NCI-H2171 treated with DMSO at 0.1 percent for 48 hours (cell line): ENCODE measurements at regions not wholly inside any gene's neighbourhood (a gene's known extent, or its start where the extent isn't known, plus 50 kb on each side); places are given as distances from the start of the nearest gene placed in this dataset.
"Not testable (repeated sequence)": the region's sequence is repeated elsewhere in the genome, so short reads cannot be mapped to it uniquely, and the experiment has no call there.

Experiments
- DNase-seq: peaks from one replicate; lab custom pipeline; 2025; lab: John Stamatoyannopoulos, UW

- no peak for DNase-seq
These were observed 189.2 kb upstream of the EPHA4 start for GRCh38 chr2:221761260-221761659.

- DNase-seq = no peak
These were observed 186.0 kb upstream of the EPHA4 start for GRCh38 chr2:221758076-221758475.

- DNase-seq = no peak
These were observed 181.3 kb upstream of the EPHA4 start for GRCh38 chr2:221753401-221753800.

GRCh38 chr2:221752781-221753180 lies 180.7 kb upstream of the EPHA4 start:
- DNase-seq = no peak

- no peak for DNase-seq
These were observed 178.2 kb upstream of the EPHA4 start for GRCh38 chr2:221750316-221750715.

GRCh38 chr2:221747289-221747972 lies 175.3 kb upstream of the EPHA4 start:
- no peak for DNase-seq

GRCh38 chr2:221741496-221742211 lies 169.6 kb upstream of the EPHA4 start:
- peak; percentile 15 for DNase-seq

GRCh38 chr2:221731432-221732145 lies 159.5 kb upstream of the EPHA4 start:
- DNase-seq = no peak

GRCh38 chr2:221726894-221727513 lies 154.9 kb upstream of the EPHA4 start:
- no peak for DNase-seq

GRCh38 chr2:221724631-221725203 lies 152.6 kb upstream of the EPHA4 start:
- no peak for DNase-seq

- DNase-seq = not testable (repeated sequence)
These were observed 152.0 kb upstream of the EPHA4 start for GRCh38 chr2:221724117-221724516.

GRCh38 chr2:221716426-221717303 lies 144.6 kb upstream of the EPHA4 start:
- no peak for DNase-seq

GRCh38 chr2:221715523-221716247 lies 143.6 kb upstream of the EPHA4 start:
- DNase-seq = no peak

GRCh38 chr2:221710744-221711143 lies 138.6 kb upstream of the EPHA4 start:
- no peak for DNase-seq

- DNase-seq = no peak
These were observed 136.8 kb upstream of the EPHA4 start for GRCh38 chr2:221708902-221709301.

- DNase-seq = no peak
These were observed 133.2 kb upstream of the EPHA4 start for GRCh38 chr2:221705185-221705877.

- DNase-seq = no peak
These were observed 132.3 kb upstream of the EPHA4 start for GRCh38 chr2:221704442-221704841.

GRCh38 chr2:221693365-221693764 lies 121.3 kb upstream of the EPHA4 start:
- DNase-seq = no peak

- no peak for DNase-seq
These were observed 119.5 kb upstream of the EPHA4 start for GRCh38 chr2:221691571-221691970.

GRCh38 chr2:221689140-221689539 lies 117.0 kb upstream of the EPHA4 start:
- no peak for DNase-seq
